Peyer's patch (tissue), 4 donors: ENCODE measurements at regions not wholly inside any gene's neighbourhood (a gene's known extent, or its start where the extent isn't known, plus 50 kb on each side); places are given as distances from the start of the nearest gene placed in this dataset.

ENCODE experiments used
- DNase-seq, 3 donors: peaks; one replicate each; pipeline ENCODE4 v3.0.0-alpha.2; 2017 to 2019
- H3K27ac ChIP-seq, 4 donors: fragments of 200-600 bp; sonication (generic); one replicate each; pipeline ENCODE4 v1.5.1; 2016 to 2019
- H3K27me3 ChIP-seq, 2 donors: fragments of 200-600 bp; sonication (generic); one replicate each; pipeline ENCODE4 v1.5.1; 2019
- H3K36me3 ChIP-seq, 3 donors: fragments of 200-600 bp; sonication (generic); one replicate each; pipeline ENCODE4 v1.5.1; 2016 to 2019
- H3K4me1 ChIP-seq, 4 donors: fragments of 200-600 bp; sonication (generic); one replicate each; pipeline ENCODE4 v1.5.1; 2016 to 2019
- H3K4me3 ChIP-seq, 4 donors: fragments of 200-600 bp; sonication (generic); 1 replicate in 3 of 4; 2 replicates in 1 of 4; pipeline ENCODE4 v1.5.1; 2016 to 2019; ENCODE audit warnings: mild to moderate bottlenecking in 1 of 4
- H3K9me3 ChIP-seq, 4 donors: fragments of 200-600 bp; sonication (generic); one replicate each; pipeline ENCODE4 v1.5.1; 2016 to 2019; ENCODE audit warnings: mild to moderate bottlenecking in 1 of 4
- POLR2A ChIP-seq, 2 donors: fragments of 450-650 bp; IDR thresholded peaks; one replicate each; pipeline ENCODE4 v1.5.1; 2017; ENCODE audit warnings: antibody characterized with exemption in 2 of 2, mild to moderate bottlenecking in 2 of 2, moderate library complexity in 2 of 2
- TF ChIP-seq, protein P1 (sequence below), 6 experiments: fragments of 450-650 bp in 4 of 6; fragments of 200-600 bp in 2 of 6; sonication (generic) in 1 of 6; IDR thresholded peaks; one replicate each; pipeline ENCODE4 v1.5.1; 2017 to 2019; ENCODE audit warnings: antibody characterized with exemption in 6 of 6, mild to moderate bottlenecking in 3 of 6, moderate library complexity in 1 of 6

DNA sequence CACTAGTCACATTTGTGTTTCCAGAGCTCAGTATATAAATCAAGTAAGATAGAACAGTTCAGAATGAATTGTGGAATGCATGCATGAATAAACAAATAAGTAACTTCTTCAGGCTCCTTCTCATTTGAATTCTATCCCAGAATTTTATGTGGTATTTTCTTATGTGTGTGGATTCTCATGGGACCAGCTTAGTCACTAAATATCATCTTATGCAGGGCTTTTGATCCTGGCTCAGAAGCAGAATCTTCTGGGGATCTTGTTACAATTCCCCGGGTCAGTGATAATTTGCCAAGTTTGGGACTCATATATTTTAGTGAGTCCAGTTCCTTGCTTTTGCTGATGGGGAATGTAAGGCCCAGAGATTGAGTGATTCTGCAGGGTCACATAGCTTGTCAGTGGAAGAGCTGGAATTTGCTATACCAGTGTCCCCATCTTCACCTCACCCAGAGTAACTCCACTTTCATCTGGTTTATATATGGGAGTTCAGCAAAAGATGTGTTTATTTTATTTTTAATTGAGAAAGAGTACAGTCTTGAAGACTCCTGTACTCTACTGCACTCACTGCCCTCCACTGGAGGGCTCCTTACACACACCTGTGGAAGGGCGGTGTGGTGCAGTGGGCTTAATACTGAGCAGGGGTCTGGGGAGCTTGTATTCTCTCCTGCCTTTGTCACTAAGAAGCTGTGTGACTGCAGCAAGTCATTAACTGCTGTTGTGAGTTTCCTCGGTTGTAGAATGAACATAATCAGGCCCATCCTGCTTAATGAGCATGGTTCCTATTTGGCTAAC, 198.2 kb upstream of the CXorf66 start:
- no peaks in the 10 kb centered on the region for H3K4me1 ChIP-seq
- H3K27ac ChIP-seq: no peak overlapping the region
- H3K27me3 ChIP-seq: no peaks in the 10 kb centered on the region
- H3K4me3 ChIP-seq: no peak overlapping the region
- no peak for TF ChIP-seq POLR2A (IDR thresholded peaks at IDR 0.05)
- TF ChIP-seq, protein P1, sequence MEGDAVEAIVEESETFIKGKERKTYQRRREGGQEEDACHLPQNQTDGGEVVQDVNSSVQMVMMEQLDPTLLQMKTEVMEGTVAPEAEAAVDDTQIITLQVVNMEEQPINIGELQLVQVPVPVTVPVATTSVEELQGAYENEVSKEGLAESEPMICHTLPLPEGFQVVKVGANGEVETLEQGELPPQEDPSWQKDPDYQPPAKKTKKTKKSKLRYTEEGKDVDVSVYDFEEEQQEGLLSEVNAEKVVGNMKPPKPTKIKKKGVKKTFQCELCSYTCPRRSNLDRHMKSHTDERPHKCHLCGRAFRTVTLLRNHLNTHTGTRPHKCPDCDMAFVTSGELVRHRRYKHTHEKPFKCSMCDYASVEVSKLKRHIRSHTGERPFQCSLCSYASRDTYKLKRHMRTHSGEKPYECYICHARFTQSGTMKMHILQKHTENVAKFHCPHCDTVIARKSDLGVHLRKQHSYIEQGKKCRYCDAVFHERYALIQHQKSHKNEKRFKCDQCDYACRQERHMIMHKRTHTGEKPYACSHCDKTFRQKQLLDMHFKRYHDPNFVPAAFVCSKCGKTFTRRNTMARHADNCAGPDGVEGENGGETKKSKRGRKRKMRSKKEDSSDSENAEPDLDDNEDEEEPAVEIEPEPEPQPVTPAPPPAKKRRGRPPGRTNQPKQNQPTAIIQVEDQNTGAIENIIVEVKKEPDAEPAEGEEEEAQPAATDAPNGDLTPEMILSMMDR (IDR thresholded peaks at IDR 0.05): no peak
- no peaks in the 10 kb centered on the region for H3K36me3 ChIP-seq
- DNase-seq: no peak
- no peaks in the 10 kb centered on the region for H3K9me3 ChIP-seq

DNA sequence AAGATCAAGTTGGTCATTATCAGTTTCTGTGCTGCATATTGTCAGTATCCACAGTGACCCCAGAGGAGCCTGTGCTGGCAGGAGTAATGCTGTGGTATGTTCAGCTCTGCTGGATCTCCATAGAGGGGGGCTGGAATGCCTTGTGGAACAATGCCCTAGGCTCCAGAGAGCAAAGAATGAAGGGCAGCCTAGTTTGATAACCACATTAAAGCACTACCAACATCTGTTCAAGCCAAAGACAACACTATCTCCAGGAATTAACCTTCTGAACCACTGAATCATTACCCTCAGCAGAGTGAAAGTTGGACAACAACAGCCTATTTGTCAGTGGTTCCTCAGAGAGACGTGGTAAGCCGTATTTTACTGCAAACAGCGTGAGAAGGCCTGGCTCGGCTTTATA, 192.3 kb upstream of the CXorf66 start:
- TF ChIP-seq POLR2A (IDR thresholded peaks at IDR 0.05): no peak
- TF ChIP-seq, protein P1 (IDR thresholded peaks at IDR 0.05): no peak
- Histone ChIP-seq H3K36me3 (no peaks in the 10 kb centered on the region), H3K27me3 (no peaks in the 10 kb centered on the region), H3K27ac (no peak overlapping the region), H3K9me3 (no peaks in the 10 kb centered on the region), H3K4me1 (no peaks in the 10 kb centered on the region), H3K4me3 (no peak overlapping the region)
- DNase-seq: no peak

- Histone ChIP-seq H3K4me3 (no peak overlapping the region), H3K36me3 (no peaks in the 10 kb centered on the region), H3K27me3 (no peaks in the 10 kb centered on the region), H3K4me1 (no peaks in the 10 kb centered on the region), H3K9me3 (no peaks in the 10 kb centered on the region), H3K27ac (no peak overlapping the region)
- DNase-seq: no peak
- TF ChIP-seq, protein P1 (IDR thresholded peaks at IDR 0.05): no peak
- no peak for TF ChIP-seq POLR2A (IDR thresholded peaks at IDR 0.05)
These were observed 191.8 kb upstream of the CXorf66 start for GRCh38 chrX:140157143-140157542.

DNA sequence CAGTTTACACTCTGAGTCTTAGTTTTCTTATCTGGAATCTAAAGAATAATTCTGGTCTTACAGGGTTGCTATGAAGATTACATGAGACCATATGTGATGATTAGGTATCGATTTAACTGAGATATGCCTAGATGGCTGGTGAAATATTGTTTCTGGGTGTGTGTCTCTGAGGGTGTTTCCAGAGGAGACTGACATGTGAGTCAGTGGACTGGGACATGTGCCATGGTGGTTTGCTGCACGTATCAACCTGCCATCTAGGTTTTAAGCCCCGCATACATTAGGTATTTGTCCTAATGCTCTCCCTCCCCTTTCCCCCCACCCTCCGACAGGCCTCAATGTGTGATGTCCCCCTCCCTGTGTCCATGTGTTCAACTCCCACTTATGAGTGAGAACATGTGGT, 186.0 kb upstream of the CXorf66 start:
- Histone ChIP-seq H3K4me1 (no peaks in the 10 kb centered on the region), H3K4me3 (no peak overlapping the region), H3K36me3 (no peaks in the 10 kb centered on the region), H3K27ac (no peak overlapping the region), H3K9me3 (no peaks in the 10 kb centered on the region), H3K27me3 (no peaks in the 10 kb centered on the region)
- DNase-seq: no peak
- no peak for TF ChIP-seq POLR2A (IDR thresholded peaks at IDR 0.05)
- TF ChIP-seq, protein P1 (IDR thresholded peaks at IDR 0.05): no peak

GRCh38 chrX:140149761-140150160, 184.4 kb upstream of the CXorf66 start:
- TF ChIP-seq POLR2A (IDR thresholded peaks at IDR 0.05): no peak
- TF ChIP-seq, protein P1 (IDR thresholded peaks at IDR 0.05): no peak
- no peaks in the 10 kb centered on the region for H3K4me1 ChIP-seq
- H3K27ac ChIP-seq: no peak overlapping the region
- H3K9me3 ChIP-seq: no peaks in the 10 kb centered on the region
- no peaks in the 10 kb centered on the region for H3K27me3 ChIP-seq
- DNase-seq: no peak
- no peaks in the 10 kb centered on the region for H3K36me3 ChIP-seq
- H3K4me3 ChIP-seq: no peak overlapping the region
